Trophoblast cell (in vitro differentiated cells and primary cell): ENCODE measurements at regions not wholly inside any gene's neighbourhood (a gene's known extent, or its start where the extent isn't known, plus 50 kb on each side); places are given as distances from the start of the nearest gene placed in this dataset.

Source experiments
- DNase-seq, 2 donors: peaks; one replicate each; pipeline ENCODE4 v3.0.0-alpha.2; 2016
- H2AFZ ChIP-seq: 2 replicates; pipeline ENCODE4 v1.6.1; 2013; ENCODE audit warnings: low read length, moderate library complexity, mild to moderate bottlenecking; ENCODE audit not compliant: insufficient read depth, poor library complexity
- H2AK5ac ChIP-seq: 2 replicates; pipeline ENCODE4 v1.6.1; 2013; ENCODE audit warnings: mild to moderate bottlenecking, low read length
- H2BK120ac ChIP-seq: 2 replicates; pipeline ENCODE4 v1.6.1; 2013; ENCODE audit warnings: low read length, mild to moderate bottlenecking, moderate library complexity; ENCODE audit not compliant: insufficient read depth, poor library complexity
- H2BK12ac ChIP-seq: 2 replicates; pipeline ENCODE4 v1.6.1; 2013; ENCODE audit warnings: mild to moderate bottlenecking, low read length, moderate library complexity
- H2BK5ac ChIP-seq: 2 replicates; pipeline ENCODE4 v1.6.1; 2013; ENCODE audit warnings: low read length, low read depth, moderate library complexity, mild to moderate bottlenecking; ENCODE audit not compliant: poor library complexity
- H3K14ac ChIP-seq: 2 replicates; pipeline ENCODE4 v1.6.1; 2013; ENCODE audit warnings: mild to moderate bottlenecking, low read length
- H3K18ac ChIP-seq: 2 replicates; pipeline ENCODE4 v1.6.1; 2013; ENCODE audit warnings: mild to moderate bottlenecking, low read length
- H3K23ac ChIP-seq: 2 replicates; pipeline ENCODE4 v1.6.1; 2013; ENCODE audit warnings: low read length
- H3K27ac ChIP-seq: 2 replicates; pipeline ENCODE4 v1.5.1; 2013; ENCODE audit warnings: low read depth, mild to moderate bottlenecking, inconsistent platforms, low read length, moderate library complexity
- H3K27me3 ChIP-seq: 2 replicates; pipeline ENCODE4 v1.6.1; 2013; ENCODE audit warnings: inconsistent platforms, mild to moderate bottlenecking, low read length, moderate library complexity; ENCODE audit not compliant: insufficient read depth
- H3K36me3 ChIP-seq, 2 experiments: 1 replicate in 1 of 2; 2 replicates in 1 of 2; pipeline ENCODE4 v1.6.1; 2013; ENCODE audit warnings: low read length in 2 of 2, mild to moderate bottlenecking in 2 of 2, moderate library complexity in 1 of 2; ENCODE audit not compliant: insufficient read depth in 2 of 2, control insufficient read depth in 1 of 2
- H3K4ac ChIP-seq: 2 replicates; pipeline ENCODE4 v1.6.1; 2013; ENCODE audit warnings: low read depth, mild to moderate bottlenecking, low read length, moderate library complexity
- H3K4me1 ChIP-seq, 2 experiments: 1 replicate in 1 of 2; 2 replicates in 1 of 2; pipeline ENCODE4 v1.6.1; 2013; ENCODE audit warnings: low read length in 2 of 2, mild to moderate bottlenecking in 2 of 2, moderate library complexity in 1 of 2; ENCODE audit not compliant: insufficient read depth in 2 of 2, control insufficient read depth in 1 of 2
- H3K4me2 ChIP-seq: 2 replicates; pipeline ENCODE4 v1.6.1; 2013; ENCODE audit warnings: inconsistent platforms, mild to moderate bottlenecking, low read length, moderate library complexity
- H3K4me3 ChIP-seq: 2 replicates; pipeline ENCODE4 v1.5.1; 2013; ENCODE audit warnings: mild to moderate bottlenecking, low read depth, low read length, inconsistent platforms
- H3K79me1 ChIP-seq: one replicate; pipeline ENCODE4 v1.6.1; 2013; ENCODE audit warnings: low read length
- H3K79me2 ChIP-seq: 2 replicates; pipeline ENCODE4 v1.6.1; 2013; ENCODE audit warnings: low read length, mild to moderate bottlenecking; ENCODE audit not compliant: control insufficient read depth, insufficient read depth, poor library complexity
- H3K9ac ChIP-seq: 2 replicates; pipeline ENCODE4 v1.6.1; 2013; ENCODE audit warnings: mild to moderate bottlenecking, low read length
- H3K9me3 ChIP-seq: 2 replicates; pipeline ENCODE4 v1.6.1; 2013; ENCODE audit warnings: low read depth, mild to moderate bottlenecking, control low read depth, inconsistent platforms, low read length; ENCODE audit not compliant: insufficient read depth
- H4K12ac ChIP-seq: 2 replicates; pipeline ENCODE4 v1.6.1; 2013; ENCODE audit warnings: low read depth, mild to moderate bottlenecking, low read length, moderate library complexity
- H4K8ac ChIP-seq: 2 replicates; pipeline ENCODE4 v1.6.1; 2013; ENCODE audit warnings: low read depth, mild to moderate bottlenecking, low read length, moderate library complexity
- H4K91ac ChIP-seq: one replicate; pipeline ENCODE4 v1.6.1; 2013; ENCODE audit warnings: low read depth, mild to moderate bottlenecking, low read length, moderate library complexity
- WGBS: extraction: QIAGEN DNeasy Blood & Tissue Kit; methylation state at CpG from one replicate; pipeline ENCODE4 v1.1.7; 2013; ENCODE audit warnings: missing lambda C conversion rate; ENCODE audit not compliant: insufficient read length, insufficient coverage; ENCODE audit errors: extremely low coverage; 5-methylcytosine and 5-hydroxymethylcytosine counted together

GRCh38 chr22:49257551-49257961 lies 570.1 kb downstream of the BRD1 start:
- Histone ChIP-seq H3K36me3 (no peaks in the 10 kb centered on the region), H3K14ac (no peak overlapping the region), H3K9ac (no peak overlapping the region), H2AK5ac (no peak overlapping the region), H3K79me2 (no peaks in the 10 kb centered on the region), H2BK12ac (no peak overlapping the region), H3K4ac (no peak overlapping the region), H4K91ac (no peak overlapping the region), H3K27ac (no peak overlapping the region), H3K4me1 (no peaks in the 10 kb centered on the region), H3K9me3 (peaks cover 14% of the 10 kb centered on the region), H3K4me2 (no peak overlapping the region), H3K4me3 (no peak overlapping the region), H3K23ac (no peak overlapping the region), H2AFZ (no peak overlapping the region), H2BK5ac (no peak overlapping the region), H3K79me1 (no peaks in the 10 kb centered on the region), H4K8ac (no peak overlapping the region), H3K18ac (no peak overlapping the region), H3K27me3 (no peaks in the 10 kb centered on the region), H4K12ac (no peak overlapping the region), H2BK120ac (no peak overlapping the region)
- no peak for DNase-seq
- WGBS = no CpG with 5 or more reads among the region's 13 CpGs

DNA sequence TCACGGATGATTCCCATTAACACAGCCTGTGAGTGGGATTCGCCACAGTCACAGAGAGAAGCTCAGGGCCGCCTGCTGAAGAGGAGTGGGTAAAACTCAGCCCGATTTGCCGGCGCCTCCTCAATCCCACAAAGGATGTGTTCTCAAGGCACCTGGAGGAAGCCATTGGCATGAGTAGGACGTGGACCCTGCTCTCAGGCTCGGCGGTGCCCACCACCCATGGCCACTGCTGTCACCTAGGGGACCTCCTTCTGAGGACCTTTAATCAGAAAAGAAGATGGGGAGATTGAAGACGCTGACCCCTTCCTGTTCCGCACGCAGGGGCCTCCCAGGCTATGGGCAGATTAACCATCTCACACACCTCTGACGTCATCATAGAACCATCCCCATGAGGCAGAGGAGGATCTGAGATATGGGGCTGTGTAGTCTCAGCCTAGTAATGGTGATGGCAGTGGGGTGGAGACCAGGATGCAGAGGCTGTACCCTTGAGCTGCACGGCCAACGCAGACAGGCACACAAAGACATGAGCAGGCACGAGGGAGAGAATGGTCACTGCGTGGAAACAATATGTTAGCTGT lies 571.8 kb downstream of the BRD1 start:
- H3K79me2 ChIP-seq = no peaks in the 10 kb centered on the region
- H3K4ac ChIP-seq = no peak overlapping the region
- H3K9ac ChIP-seq = no peak overlapping the region
- H3K4me1 ChIP-seq = no peaks in the 10 kb centered on the region
- H2AK5ac ChIP-seq = no peak overlapping the region
- H3K27me3 ChIP-seq = no peaks in the 10 kb centered on the region
- H2BK120ac ChIP-seq = no peak overlapping the region
- H3K14ac ChIP-seq = no peak overlapping the region
- H2AFZ ChIP-seq = no peak overlapping the region
- H3K23ac ChIP-seq = no peak overlapping the region
- H3K18ac ChIP-seq = no peak overlapping the region
- DNase-seq = no peak
- H3K4me2 ChIP-seq = no peak overlapping the region
- H2BK5ac ChIP-seq = no peak overlapping the region
- H3K79me1 ChIP-seq = no peaks in the 10 kb centered on the region
- H2BK12ac ChIP-seq = no peak overlapping the region
- no CpG with 5 or more reads among the region's 17 CpGs for WGBS
- H4K91ac ChIP-seq = no peak overlapping the region
- no peak overlapping the region for H4K12ac ChIP-seq
- no peaks in the 10 kb centered on the region for H3K36me3 ChIP-seq
- no peak overlapping the region for H3K4me3 ChIP-seq
- no peak overlapping the region for H3K27ac ChIP-seq
- no peak overlapping the region for H4K8ac ChIP-seq
- peaks cover 11% of the 10 kb centered on the region for H3K9me3 ChIP-seq

GRCh38 chr22:49255154-49255553 lies 572.5 kb downstream of the BRD1 start:
- Histone ChIP-seq H3K4ac (no peak overlapping the region), H4K8ac (no peak overlapping the region)
- no CpG with 5 or more reads among the region's 11 CpGs for WGBS

DNA sequence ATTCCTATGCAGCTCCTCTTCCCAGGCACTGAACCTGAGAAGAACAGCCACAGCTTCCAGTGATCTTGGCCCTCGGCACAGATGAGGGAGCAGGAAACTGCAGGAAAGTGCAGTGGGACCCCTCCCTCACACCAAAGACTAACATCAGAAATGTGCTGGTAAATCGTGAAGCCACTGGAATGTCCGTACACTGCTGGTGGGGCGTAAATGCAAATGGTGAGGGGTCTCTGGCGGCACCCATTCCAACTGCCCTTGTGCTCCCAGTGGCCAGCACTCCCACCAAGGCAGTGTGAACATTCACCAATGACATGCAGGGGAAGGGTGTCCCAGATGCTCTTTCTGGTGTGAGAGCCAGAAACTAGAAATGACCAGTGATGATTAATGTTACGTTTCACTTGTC lies 574.0 kb downstream of the BRD1 start:
- Histone ChIP-seq H2BK5ac (no peak overlapping the region), H3K36me3 (no peaks in the 10 kb centered on the region), H2BK120ac (no peak overlapping the region), H3K27me3 (no peaks in the 10 kb centered on the region), H3K9ac (no peak overlapping the region), H3K18ac (no peak overlapping the region), H3K79me2 (no peaks in the 10 kb centered on the region), H3K9me3 (peaks cover 8% of the 10 kb centered on the region), H3K4ac (no peak overlapping the region), H2BK12ac (no peak overlapping the region), H4K8ac (no peak overlapping the region), H3K14ac (no peak overlapping the region), H3K4me2 (no peak overlapping the region), H3K4me1 (no peaks in the 10 kb centered on the region), H4K91ac (no peak overlapping the region), H3K4me3 (no peak overlapping the region), H3K23ac (no peak overlapping the region), H4K12ac (no peak overlapping the region), H2AFZ (no peak overlapping the region), H3K27ac (no peak overlapping the region), H2AK5ac (no peak overlapping the region), H3K79me1 (no peaks in the 10 kb centered on the region)
- no CpG with 5 or more reads among the region's 6 CpGs for WGBS
- no peak for DNase-seq

More at GRCh38 chr22:49255154-49255553, 572.5 kb downstream of the BRD1 start:
- Histone ChIP-seq H3K4me1 (no peaks in the 10 kb centered on the region), H3K18ac (no peak overlapping the region), H3K79me2 (no peaks in the 10 kb centered on the region), H3K79me1 (no peaks in the 10 kb centered on the region), H2BK12ac (no peak overlapping the region), H4K91ac (no peak overlapping the region), H2AK5ac (no peak overlapping the region), H4K12ac (no peak overlapping the region), H3K9me3 (peaks cover 8% of the 10 kb centered on the region), H2BK120ac (no peak overlapping the region), H3K27me3 (no peaks in the 10 kb centered on the region), H3K14ac (no peak overlapping the region), H3K9ac (no peak overlapping the region), H3K23ac (no peak overlapping the region), H3K27ac (no peak overlapping the region), H2AFZ (no peak overlapping the region), H3K4me2 (no peak overlapping the region), H2BK5ac (no peak overlapping the region), H3K36me3 (no peaks in the 10 kb centered on the region), H3K4me3 (no peak overlapping the region)
- DNase-seq = no peak
